ENCODE measurements at regions not wholly inside any gene's neighbourhood (a gene's known extent, or its start where the extent isn't known, plus 50 kb on each side); places are given as distances from the start of the nearest gene placed in this dataset.

DNA sequence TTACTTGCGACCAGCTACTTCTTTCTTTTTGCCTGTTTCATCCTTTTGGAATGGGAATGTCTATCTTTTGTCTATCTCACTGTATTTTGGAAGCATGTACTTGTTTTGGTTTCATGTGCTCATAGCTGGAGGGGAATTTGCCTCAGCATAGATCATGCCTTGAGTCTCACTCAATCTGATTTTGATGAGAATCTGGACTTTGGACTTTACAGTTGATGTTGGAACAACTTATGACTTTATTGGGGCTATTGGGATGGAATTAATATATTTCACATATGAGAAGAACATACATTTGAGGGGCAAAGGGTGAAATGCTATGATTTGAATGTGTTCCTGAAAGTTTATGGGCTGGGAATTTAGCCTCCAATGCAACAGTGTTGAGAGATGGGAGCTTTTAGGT is 206.2 kb upstream of the DDI1 start:
- no peak for ATAC-seq
- TF ChIP-seq, protein P1, sequence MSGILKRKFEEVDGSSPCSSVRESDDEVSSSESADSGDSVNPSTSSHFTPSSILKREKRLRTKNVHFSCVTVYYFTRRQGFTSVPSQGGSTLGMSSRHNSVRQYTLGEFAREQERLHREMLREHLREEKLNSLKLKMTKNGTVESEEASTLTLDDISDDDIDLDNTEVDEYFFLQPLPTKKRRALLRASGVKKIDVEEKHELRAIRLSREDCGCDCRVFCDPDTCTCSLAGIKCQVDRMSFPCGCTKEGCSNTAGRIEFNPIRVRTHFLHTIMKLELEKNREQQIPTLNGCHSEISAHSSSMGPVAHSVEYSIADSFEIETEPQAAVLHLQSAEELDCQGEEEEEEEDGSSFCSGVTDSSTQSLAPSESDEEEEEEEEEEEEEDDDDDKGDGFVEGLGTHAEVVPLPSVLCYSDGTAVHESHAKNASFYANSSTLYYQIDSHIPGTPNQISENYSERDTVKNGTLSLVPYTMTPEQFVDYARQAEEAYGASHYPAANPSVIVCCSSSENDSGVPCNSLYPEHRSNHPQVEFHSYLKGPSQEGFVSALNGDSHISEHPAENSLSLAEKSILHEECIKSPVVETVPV (CRISPR knock-in tag; IDR thresholded peaks at IDR 0.05), result no peak
- TF ChIP-seq CSDC2 (CRISPR knock-in tag; IDR thresholded peaks at IDR 0.05), result no peak
- no peak for TF ChIP-seq ISL1 (CRISPR knock-in tag; IDR thresholded peaks at IDR 0.05)
- no peak for TF ChIP-seq ESRRG (CRISPR knock-in tag; IDR thresholded peaks at IDR 0.05)
- no peak for TF ChIP-seq SNAI2 (CRISPR knock-in tag; IDR thresholded peaks at IDR 0.05)

DNA sequence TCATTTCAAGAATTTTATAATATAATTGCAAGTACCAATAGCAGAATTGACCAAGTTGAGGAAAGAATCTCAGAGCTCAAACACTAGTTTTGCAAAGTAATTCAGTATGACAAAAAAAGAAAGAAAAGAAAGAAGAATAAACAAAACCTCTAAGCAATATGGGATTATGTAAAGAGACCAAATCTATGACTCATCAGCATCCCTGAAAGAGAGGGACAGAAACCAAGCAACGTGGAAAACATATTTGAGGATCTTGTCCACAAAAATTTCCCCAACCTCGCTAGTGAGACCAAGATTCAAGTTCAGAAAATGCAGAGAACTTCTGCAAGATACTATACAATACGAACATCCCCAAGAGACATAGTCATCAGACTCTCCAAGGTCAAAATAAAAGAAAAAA is 203.7 kb upstream of the DDI1 start:
- TF ChIP-seq ISL1 (CRISPR knock-in tag; IDR thresholded peaks at IDR 0.05) (no peak), PPARA (CRISPR knock-in tag; IDR thresholded peaks at IDR 0.05; ENCODE audit: borderline replicate concordance) (no peak)
- no peak for ATAC-seq

DNA sequence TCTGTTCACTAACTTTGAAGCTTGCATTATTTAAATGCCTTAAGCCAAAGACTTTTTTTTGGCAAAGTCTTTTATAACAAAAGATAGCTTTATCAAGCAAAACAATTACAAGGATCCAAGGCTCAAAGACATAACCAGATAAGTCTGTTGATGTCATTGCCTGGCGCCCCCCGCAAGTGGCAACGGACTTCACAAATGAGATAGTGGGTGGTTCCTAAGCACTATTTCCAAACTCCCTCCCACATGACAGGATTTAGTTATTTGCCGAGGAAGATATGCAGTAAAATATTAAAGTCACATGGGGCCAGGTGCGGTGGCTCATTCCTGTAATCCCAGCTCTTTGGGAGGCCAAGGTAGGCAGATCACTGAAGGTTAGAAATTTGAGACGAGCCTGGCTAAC is 194.2 kb upstream of the DDI1 start:
- TF ChIP-seq, protein P2, sequence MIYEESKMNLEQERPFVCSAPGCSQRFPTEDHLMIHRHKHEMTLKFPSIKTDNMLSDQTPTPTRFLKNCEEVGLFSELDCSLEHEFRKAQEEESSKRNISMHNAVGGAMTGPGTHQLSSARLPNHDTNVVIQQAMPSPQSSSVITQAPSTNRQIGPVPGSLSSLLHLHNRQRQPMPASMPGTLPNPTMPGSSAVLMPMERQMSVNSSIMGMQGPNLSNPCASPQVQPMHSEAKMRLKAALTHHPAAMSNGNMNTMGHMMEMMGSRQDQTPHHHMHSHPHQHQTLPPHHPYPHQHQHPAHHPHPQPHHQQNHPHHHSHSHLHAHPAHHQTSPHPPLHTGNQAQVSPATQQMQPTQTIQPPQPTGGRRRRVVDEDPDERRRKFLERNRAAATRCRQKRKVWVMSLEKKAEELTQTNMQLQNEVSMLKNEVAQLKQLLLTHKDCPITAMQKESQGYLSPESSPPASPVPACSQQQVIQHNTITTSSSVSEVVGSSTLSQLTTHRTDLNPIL (CRISPR knock-in tag; IDR thresholded peaks at IDR 0.05; ENCODE audit: low read depth), result no peak
- no peak for TF ChIP-seq CSDC2 (CRISPR knock-in tag; IDR thresholded peaks at IDR 0.05)
- no peak for TF ChIP-seq ESRRG (CRISPR knock-in tag; IDR thresholded peaks at IDR 0.05)
- TF ChIP-seq, protein P3, sequence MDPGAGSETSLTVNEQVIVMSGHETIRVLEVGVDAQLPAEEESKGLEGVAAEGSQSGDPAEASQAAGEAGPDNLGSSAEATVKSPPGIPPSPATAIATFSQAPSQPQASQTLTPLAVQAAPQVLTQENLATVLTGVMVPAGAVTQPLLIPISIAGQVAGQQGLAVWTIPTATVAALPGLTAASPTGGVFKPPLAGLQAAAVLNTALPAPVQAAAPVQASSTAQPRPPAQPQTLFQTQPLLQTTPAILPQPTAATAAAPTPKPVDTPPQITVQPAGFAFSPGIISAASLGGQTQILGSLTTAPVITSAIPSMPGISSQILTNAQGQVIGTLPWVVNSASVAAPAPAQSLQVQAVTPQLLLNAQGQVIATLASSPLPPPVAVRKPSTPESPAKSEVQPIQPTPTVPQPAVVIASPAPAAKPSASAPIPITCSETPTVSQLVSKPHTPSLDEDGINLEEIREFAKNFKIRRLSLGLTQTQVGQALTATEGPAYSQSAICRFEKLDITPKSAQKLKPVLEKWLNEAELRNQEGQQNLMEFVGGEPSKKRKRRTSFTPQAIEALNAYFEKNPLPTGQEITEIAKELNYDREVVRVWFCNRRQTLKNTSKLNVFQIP (CRISPR knock-in tag; IDR thresholded peaks at IDR 0.05; ENCODE audit: borderline replicate concordance, low read depth), result no peak
- no peak for TF ChIP-seq GLIS3 (CRISPR knock-in tag; IDR thresholded peaks at IDR 0.05)
- TF ChIP-seq ZFP3 (CRISPR knock-in tag; IDR thresholded peaks at IDR 0.05), result no peak
- no peak for TF ChIP-seq ZC3H10 (CRISPR knock-in tag; IDR thresholded peaks at IDR 0.05)
- no peak for TF ChIP-seq BACH2 (CRISPR knock-in tag; IDR thresholded peaks at IDR 0.05; ENCODE audit: borderline replicate concordance)
- TF ChIP-seq, protein P1 (CRISPR knock-in tag; IDR thresholded peaks at IDR 0.05), result no peak
- ATAC-seq, result no peak

DNA sequence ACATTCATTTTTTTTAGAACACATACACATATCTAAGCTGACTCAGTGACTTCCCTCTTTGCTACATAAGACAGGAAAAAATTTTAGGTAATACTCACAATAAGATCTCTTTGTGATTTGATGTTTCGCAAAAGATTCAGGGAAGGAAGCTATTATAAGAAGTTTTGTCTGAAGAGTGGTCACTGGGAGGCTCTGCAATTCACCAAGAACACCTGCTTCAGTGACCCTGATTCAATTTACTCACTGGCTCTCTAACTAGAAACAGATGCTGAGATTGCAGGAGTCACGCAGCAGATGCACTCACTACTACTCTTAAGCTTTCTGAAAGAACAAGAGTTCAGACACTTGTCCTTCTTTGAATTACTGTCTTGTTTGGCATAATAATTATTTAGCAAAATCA is 193.6 kb upstream of the DDI1 start:
- peak; percentile 99 for TF ChIP-seq SNAI2 (CRISPR knock-in tag; IDR thresholded peaks at IDR 0.05)
- peak; percentile 66 for TF ChIP-seq ISL1 (CRISPR knock-in tag; IDR thresholded peaks at IDR 0.05)
- TF ChIP-seq, protein P3 (CRISPR knock-in tag; IDR thresholded peaks at IDR 0.05; ENCODE audit: borderline replicate concordance, low read depth), result no peak
- TF ChIP-seq, protein P4, sequence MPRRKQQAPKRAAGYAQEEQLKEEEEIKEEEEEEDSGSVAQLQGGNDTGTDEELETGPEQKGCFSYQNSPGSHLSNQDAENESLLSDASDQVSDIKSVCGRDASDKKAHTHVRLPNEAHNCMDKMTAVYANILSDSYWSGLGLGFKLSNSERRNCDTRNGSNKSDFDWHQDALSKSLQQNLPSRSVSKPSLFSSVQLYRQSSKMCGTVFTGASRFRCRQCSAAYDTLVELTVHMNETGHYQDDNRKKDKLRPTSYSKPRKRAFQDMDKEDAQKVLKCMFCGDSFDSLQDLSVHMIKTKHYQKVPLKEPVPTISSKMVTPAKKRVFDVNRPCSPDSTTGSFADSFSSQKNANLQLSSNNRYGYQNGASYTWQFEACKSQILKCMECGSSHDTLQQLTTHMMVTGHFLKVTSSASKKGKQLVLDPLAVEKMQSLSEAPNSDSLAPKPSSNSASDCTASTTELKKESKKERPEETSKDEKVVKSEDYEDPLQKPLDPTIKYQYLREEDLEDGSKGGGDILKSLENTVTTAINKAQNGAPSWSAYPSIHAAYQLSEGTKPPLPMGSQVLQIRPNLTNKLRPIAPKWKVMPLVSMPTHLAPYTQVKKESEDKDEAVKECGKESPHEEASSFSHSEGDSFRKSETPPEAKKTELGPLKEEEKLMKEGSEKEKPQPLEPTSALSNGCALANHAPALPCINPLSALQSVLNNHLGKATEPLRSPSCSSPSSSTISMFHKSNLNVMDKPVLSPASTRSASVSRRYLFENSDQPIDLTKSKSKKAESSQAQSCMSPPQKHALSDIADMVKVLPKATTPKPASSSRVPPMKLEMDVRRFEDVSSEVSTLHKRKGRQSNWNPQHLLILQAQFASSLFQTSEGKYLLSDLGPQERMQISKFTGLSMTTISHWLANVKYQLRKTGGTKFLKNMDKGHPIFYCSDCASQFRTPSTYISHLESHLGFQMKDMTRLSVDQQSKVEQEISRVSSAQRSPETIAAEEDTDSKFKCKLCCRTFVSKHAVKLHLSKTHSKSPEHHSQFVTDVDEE (CRISPR knock-in tag; IDR thresholded peaks at IDR 0.05), result peak; percentile 66; the same call in 1 of the 2 replicates
- TF ChIP-seq TCF4 (CRISPR knock-in tag; IDR thresholded peaks at IDR 0.05; ENCODE audit: borderline replicate concordance), result peak; percentile 92
- no peak for TF ChIP-seq ESRRG (CRISPR knock-in tag; IDR thresholded peaks at IDR 0.05)
- TF ChIP-seq ZFP3 (CRISPR knock-in tag; IDR thresholded peaks at IDR 0.05), result no peak
- ATAC-seq, result peak; percentile 96
